Hepatocyte (in vitro differentiated cells): ENCODE measurements at regions not wholly inside any gene's neighbourhood (a gene's known extent, or its start where the extent isn't known, plus 50 kb on each side); places are given as distances from the start of the nearest gene placed in this dataset.

Source experiments
- EZH2 ChIP-seq: fragments of 200-600 bp; sonication (generic); IDR thresholded peaks from 2 replicates; pipeline ENCODE4 v1.6.1; 2016; ENCODE audit warnings: antibody characterized with exemption, mild to moderate bottlenecking, borderline replicate concordance
- EZH2phosphoT487 ChIP-seq: fragments of 200-600 bp; sonication (generic); IDR thresholded peaks from one replicate; pipeline ENCODE4 v1.6.1; 2018; ENCODE audit warnings: antibody characterized with exemption, mild to moderate bottlenecking, low read depth, moderate library complexity; ENCODE audit not compliant: unreplicated experiment, severe bottlenecking
- TF ChIP-seq, protein P1 (sequence below): fragments of 200-600 bp; sonication (generic); IDR thresholded peaks from 2 replicates; pipeline ENCODE4 v1.5.1; 2016; ENCODE audit warnings: antibody characterized with exemption, mild to moderate bottlenecking; ENCODE audit not compliant: poor library complexity

DNA sequence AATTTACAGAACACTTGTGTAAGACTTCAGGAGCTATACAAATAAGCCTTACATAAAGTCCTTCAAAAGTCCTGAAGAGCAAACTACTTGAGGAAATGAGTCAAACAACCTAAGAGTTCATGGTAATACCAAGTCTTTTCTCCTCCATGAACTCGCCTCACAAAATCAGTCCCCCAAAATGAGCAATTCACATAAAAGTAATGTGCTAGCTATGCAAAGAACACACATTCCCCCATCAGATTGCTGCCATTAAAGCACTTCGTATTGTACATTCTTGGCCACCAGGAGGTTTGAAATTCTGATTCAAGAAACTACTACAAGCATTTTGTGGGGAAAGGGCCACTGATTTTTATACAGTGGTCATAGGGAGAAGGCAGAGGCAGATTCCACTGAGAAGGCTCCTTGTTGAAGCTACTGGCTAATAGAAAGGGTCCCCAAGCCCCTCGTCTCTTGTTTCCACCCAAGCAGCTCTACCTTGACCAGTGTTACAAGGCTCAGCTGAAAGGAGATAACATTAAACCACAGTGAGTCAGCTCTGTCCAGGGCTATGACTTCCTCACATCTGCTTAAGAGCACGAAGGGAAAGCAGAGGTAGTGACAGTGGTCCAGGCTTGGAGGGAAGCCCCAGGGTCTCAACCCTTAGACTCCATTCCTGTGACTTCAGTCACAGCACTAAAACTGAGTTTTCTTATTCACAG, 115.2 kb upstream of the CDK1 start:
- TF ChIP-seq, protein P1, sequence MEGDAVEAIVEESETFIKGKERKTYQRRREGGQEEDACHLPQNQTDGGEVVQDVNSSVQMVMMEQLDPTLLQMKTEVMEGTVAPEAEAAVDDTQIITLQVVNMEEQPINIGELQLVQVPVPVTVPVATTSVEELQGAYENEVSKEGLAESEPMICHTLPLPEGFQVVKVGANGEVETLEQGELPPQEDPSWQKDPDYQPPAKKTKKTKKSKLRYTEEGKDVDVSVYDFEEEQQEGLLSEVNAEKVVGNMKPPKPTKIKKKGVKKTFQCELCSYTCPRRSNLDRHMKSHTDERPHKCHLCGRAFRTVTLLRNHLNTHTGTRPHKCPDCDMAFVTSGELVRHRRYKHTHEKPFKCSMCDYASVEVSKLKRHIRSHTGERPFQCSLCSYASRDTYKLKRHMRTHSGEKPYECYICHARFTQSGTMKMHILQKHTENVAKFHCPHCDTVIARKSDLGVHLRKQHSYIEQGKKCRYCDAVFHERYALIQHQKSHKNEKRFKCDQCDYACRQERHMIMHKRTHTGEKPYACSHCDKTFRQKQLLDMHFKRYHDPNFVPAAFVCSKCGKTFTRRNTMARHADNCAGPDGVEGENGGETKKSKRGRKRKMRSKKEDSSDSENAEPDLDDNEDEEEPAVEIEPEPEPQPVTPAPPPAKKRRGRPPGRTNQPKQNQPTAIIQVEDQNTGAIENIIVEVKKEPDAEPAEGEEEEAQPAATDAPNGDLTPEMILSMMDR = no peak
- TF ChIP-seq EZH2 (no peak), EZH2phosphoT487 (no peak)
